GM19351 (cell line): ENCODE measurements at regions not wholly inside any gene's neighbourhood (a gene's known extent, or its start where the extent isn't known, plus 50 kb on each side); places are given as distances from the start of the nearest gene placed in this dataset.
"Not testable (repeated sequence)": the region's sequence is repeated elsewhere in the genome, so short reads cannot be mapped to it uniquely, and the experiment has no call there.

ENCODE experiments used
- ATAC-seq: cut with Tn5 transposase; IDR thresholded peaks from one replicate; pipeline ENCODE4 v1.9.1; 2021; ENCODE audit warnings: mild to moderate bottlenecking, moderate library complexity; ENCODE audit not compliant: unreplicated experiment

DNA sequence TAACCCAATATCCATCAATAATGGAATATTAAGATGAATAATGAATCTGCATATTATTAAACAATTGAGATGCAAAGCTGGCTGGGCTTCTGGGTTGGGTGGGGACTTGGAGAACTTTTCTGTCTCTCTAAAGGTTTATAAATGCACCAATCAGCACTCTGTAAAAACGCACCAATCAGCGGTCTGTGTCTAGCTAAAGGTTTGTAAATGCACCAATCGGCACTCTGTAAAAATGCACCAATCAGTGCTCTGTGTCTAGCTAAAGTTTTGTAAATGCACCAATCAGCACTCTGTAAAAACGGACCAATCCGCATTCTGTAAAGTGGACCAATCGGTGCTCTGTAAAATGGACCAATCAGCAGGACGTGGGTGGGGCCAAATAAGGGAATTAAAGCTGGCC, 1296.3 kb upstream of the PCDH20 start:
- ATAC-seq: not testable (repeated sequence)

DNA sequence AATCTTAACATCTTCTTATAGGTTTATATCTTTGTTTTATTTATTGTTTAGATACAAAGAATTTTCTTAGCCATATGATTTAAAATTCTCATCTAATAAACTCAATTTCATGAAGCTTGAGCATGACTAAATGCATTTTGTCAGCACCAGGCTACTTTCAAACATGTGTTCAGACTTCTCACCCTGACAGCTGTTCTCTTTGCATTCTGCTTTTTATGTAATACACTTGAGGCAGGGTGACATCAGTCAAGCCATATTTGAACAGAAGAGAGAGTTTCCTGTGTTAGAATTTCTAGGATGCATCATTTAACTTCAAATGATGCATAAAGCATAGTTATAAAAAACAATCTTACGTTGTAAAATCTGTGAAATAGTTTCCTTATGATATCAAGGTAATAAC, 1295.1 kb upstream of the PCDH20 start:
- no peak for ATAC-seq

DNA sequence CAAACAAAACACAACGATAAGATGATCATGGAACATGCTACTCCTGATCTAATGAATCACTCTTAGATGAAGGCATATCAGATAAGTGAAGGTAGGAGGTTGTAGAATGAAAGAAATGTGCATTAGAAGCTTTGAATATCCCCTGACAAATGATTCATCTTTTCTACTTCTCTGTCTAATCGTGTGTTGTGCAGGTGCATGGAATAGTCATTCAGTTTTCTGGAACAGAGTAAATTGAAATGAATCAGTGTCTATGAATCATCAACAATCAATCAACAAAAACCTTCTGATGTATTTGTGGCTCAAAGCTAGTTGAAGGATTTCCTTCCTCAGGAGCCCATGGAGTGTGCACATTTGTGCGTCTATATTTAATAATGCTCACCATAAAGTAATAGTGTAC, 1290.4 kb upstream of the PCDH20 start:
- no peak for ATAC-seq

DNA sequence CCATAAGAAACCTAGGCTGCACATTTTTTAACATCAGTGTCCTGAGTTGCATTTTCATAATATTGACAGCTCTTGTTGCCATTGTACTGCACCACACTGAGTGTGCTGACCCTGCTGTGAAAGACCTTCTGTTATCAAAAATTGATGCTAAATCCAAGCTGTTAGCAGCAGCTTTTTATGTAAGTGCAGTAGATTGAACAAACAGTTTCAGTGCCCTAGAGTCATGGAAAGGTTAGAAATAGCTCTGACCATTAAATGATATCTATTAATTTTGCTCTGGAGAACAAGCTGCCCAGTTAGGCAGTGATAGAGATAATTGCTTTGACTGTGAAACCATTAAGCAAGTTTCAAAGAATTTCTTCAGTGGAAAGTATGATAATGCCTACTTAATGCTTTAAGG, 1289.2 kb upstream of the PCDH20 start:
- ATAC-seq: no peak

- no peak for ATAC-seq
Observed at GRCh38 chr13:62702502-62702901, 1286.9 kb upstream of the PCDH20 start.

DNA sequence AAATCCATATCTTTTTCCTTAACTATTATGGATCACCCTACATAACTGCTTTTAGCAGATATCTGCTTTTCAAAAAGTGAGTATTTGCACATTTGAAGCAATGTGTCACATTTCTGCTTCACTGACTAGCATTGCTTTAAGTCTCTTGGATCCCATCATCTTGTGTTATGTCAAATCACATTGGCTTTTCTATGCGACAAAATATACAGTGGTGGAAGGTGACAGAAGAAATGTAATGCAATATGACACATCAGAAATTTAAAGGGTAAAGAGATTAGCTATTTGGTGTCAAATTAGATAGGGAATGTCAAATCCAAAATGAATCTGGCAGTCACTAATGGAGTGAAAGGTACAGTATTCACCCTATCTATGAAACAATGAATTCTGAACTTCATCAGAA, 1282.1 kb upstream of the PCDH20 start:
- ATAC-seq: no peak

GRCh38 chr13:62696490-62696889, 1280.8 kb upstream of the PCDH20 start:
- ATAC-seq: no peak

- ATAC-seq: no peak
Observed at GRCh38 chr13:62687732-62688131, 1272.1 kb upstream of the PCDH20 start.

GRCh38 chr13:62684359-62684758, 1268.7 kb upstream of the PCDH20 start:
- no peak for ATAC-seq

DNA sequence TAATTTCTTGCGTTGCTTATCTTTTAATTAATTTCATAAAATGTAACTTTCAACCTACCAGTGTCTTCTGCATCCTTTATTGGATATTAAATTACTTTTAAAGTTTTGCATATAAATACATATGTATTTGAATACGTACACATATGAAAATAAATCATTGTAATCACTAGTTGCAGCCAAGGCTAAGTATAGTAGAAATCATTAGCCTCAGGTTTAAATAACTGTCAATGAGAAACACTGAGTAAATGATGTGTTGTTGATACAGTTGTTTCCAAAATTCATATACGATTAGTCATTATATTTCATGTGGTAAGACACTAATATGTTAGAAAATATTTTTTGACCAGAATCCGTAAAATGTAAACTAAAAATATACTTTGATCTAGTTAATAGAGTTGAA, 1267.1 kb upstream of the PCDH20 start:
- ATAC-seq: no peak

DNA sequence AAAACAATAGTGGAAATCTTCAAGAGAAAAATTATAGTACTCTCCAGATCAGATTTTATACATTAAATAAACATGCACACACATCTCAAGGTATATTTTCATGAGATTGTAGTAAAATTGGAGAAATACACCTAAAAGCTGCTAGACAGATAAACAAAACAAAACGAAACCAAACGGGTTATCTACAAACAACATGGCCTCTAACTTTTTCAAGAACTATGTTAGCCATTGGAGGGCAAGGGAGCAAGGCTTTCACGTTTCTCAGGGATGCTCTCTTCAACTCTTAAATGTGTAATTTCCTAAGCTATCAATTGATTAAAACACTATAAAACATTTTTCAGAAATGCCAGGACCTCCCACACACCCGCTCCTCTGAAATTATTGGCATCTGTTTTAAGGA, 1262.4 kb upstream of the PCDH20 start:
- ATAC-seq: no peak

- ATAC-seq: no peak
Observed at GRCh38 chr13:62663767-62664166, 1248.1 kb upstream of the PCDH20 start.

GRCh38 chr13:62659365-62659764, 1243.7 kb upstream of the PCDH20 start:
- ATAC-seq: no peak

DNA sequence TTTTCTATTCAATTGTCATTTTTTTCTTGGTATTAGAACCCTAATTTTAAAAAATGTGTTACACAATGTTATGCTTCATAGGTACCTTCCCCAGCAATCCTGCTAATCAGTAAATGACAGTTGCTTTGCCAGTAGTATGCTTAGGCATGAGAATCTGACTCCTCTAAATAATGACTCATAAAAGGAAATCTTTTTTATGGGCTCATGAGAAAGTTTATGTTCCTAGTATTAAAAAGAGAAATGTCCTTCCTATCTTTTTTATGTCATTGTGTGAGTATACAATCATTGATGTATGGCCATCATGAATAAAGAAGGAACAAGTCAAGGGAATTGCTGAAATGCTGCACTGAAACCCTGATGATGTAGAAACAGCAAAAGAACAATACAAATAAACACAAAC, 1237.7 kb upstream of the PCDH20 start:
- no peak for ATAC-seq

GRCh38 chr13:62643799-62644524, 1228.3 kb upstream of the PCDH20 start:
- ATAC-seq: peak; percentile 57

DNA sequence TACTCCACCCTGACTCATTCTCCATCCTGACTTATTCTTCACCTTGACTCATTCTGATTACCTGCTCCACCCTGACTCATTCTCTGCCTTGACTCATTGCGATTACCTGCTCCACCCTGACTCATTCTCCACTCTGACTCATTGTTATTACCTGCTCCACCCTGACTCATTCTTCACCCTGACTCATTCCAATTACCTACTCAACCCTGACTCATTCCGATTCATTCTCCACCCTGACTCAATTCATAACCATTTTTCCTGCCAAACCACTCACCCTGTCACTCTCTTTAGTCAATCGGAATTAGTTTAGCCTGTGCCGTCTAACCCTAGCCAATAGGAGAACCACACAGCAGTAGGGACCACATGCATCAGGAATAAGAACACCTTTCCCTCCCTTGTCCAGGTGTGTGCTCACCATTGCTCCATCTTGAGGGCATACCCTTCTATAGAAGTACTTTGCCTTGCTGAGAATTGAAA, 1227.4 kb upstream of the PCDH20 start:
- no peak for ATAC-seq

- ATAC-seq: no peak
Observed at GRCh38 chr13:62635161-62635560, 1219.5 kb upstream of the PCDH20 start.

- no peak for ATAC-seq
Observed at GRCh38 chr13:62633448-62633847, 1217.8 kb upstream of the PCDH20 start.

GRCh38 chr13:62631619-62632018, 1216.0 kb upstream of the PCDH20 start:
- no peak for ATAC-seq

DNA sequence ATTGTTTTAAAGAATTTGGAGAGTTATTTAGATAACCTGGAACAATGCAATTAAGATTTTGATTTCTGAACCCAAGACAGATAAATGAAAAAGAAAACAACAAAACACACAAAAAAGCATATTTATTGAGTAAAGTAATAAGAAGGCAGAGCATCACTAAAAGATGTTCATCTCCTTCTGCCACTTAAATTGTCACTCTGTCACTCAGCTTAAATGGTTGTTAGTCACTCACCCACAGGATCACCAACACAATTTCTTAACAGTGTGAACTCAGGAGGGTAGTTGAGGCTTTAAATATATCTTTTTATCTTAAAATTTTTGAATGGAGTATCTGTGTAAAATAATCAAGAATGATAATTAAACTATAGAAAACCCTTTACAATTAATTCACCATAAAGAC, 1215.5 kb upstream of the PCDH20 start:
- ATAC-seq: no peak

DNA sequence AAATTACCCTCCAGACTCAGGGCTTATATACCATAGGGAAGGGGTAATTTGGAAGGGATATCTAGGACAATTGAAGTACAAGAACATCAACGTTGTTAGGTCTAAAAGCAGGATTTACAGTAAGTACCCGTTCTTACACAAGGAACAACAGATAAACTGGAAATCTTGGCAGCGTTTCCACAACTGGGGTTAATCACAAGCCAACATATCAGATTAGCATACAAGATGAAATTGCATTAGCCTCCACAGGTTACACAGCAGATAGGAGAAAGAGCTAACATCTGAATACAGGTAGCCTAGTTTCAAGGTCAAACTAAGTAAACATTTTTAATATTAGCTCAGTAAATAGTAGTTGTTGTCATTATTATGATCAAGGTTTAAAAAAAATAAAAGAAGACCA, 1214.0 kb upstream of the PCDH20 start:
- ATAC-seq: no peak

DNA sequence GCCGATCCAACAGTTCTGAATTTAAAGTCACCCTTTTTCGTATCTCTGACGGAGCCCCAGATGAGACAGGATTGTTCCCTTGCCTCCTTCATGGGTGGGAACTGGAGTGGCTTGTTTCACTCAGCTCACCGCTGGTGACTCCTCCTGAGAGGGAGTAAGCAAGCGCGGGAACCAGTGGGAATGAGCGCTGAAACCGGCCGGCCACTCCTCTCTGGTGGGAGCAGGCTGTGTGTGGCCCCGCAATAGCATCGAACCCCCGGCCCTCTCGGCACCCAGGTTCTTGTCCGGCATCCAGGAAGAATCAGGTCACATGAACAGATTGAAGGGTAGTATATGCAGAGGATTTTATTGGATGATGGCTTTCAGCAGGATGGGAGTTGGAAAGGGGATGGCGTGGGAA, 1211.6 kb upstream of the PCDH20 start:
- ATAC-seq: no peak

- no peak for ATAC-seq
Observed at GRCh38 chr13:62626771-62627170, 1211.1 kb upstream of the PCDH20 start.
